Karpas-422 (cell line): ENCODE measurements at regions not wholly inside any gene's neighbourhood (a gene's known extent, or its start where the extent isn't known, plus 50 kb on each side); places are given as distances from the start of the nearest gene placed in this dataset.

Source experiments
- DNase-seq: peaks from one replicate; pipeline ENCODE4 v3.0.0-alpha.2; 2015
- H2AFZ ChIP-seq: fragments of 200-600 bp; sonication (generic); 2 replicates; pipeline ENCODE4 v1.6.1; 2014; ENCODE audit warnings: antibody characterized with exemption, low read length, mixed read lengths
- H3K27ac ChIP-seq: fragments of 200-600 bp; sonication (generic); 2 replicates; pipeline ENCODE4 v1.5.1; 2014; ENCODE audit warnings: mild to moderate bottlenecking, low read length, moderate library complexity
- H3K27me3 ChIP-seq: fragments of 200-600 bp; sonication (generic); 2 replicates; pipeline ENCODE4 v1.6.1; 2014; ENCODE audit warnings: low read length, mixed read lengths
- H3K36me3 ChIP-seq: fragments of 200-600 bp; sonication (generic); 2 replicates; pipeline ENCODE4 v1.6.1; 2014; ENCODE audit warnings: low read length, mixed read lengths; ENCODE audit not compliant: insufficient read depth
- H3K4me1 ChIP-seq: fragments of 200-600 bp; sonication (generic); 2 replicates; pipeline ENCODE4 v1.6.1; 2014; ENCODE audit warnings: mild to moderate bottlenecking, low read length, mixed read lengths
- H3K4me2 ChIP-seq: fragments of 200-600 bp; sonication (generic); 2 replicates; pipeline ENCODE4 v1.6.1; 2014; ENCODE audit warnings: low read length, low read depth, mild to moderate bottlenecking; ENCODE audit not compliant: poor library complexity, severe bottlenecking
- H3K4me3 ChIP-seq: fragments of 200-600 bp; sonication (generic); 2 replicates; pipeline ENCODE4 v1.5.1; 2014; ENCODE audit warnings: mild to moderate bottlenecking, antibody characterized with exemption, low read length, mixed read lengths
- H3K79me2 ChIP-seq: fragments of 200-600 bp; sonication (generic); 2 replicates; pipeline ENCODE4 v1.6.1; 2014; ENCODE audit warnings: mild to moderate bottlenecking, low read length, mixed read lengths
- H3K9ac ChIP-seq: fragments of 200-600 bp; sonication (generic); 2 replicates; pipeline ENCODE4 v1.6.0; 2014; ENCODE audit warnings: low read length
- H3K9me2 ChIP-seq: fragments of 200-600 bp; sonication (generic), shearing (Covaris generic); replicated peaks from 2 replicates; pipeline ENCODE4 v1.6.0; 2014; ENCODE audit warnings: mild to moderate bottlenecking, low read length, moderate library complexity; ENCODE audit not compliant: insufficient read depth
- H3K9me3 ChIP-seq: fragments of 300-700, 200-600 bp; sonication (generic); 2 replicates; pipeline ENCODE4 v1.6.1; 2014; ENCODE audit warnings: low read length, mixed read lengths
- H4K20me1 ChIP-seq: fragments of 200-600 bp; sonication (generic); 2 replicates; pipeline ENCODE4 v1.6.1; 2014; ENCODE audit warnings: mild to moderate bottlenecking, antibody characterized with exemption, low read length, low read depth; ENCODE audit not compliant: insufficient read depth

GRCh38 chr6:109927052-109927451, 51.1 kb upstream of the GPR6 start:
- Histone ChIP-seq H3K4me1 (no peaks in the 10 kb centered on the region), H3K9me3 (no peaks in the 10 kb centered on the region), H3K4me2 (no peak overlapping the region), H2AFZ (no peak overlapping the region), H3K27me3 (no peaks in the 10 kb centered on the region), H3K27ac (no peak overlapping the region), H3K9me2 (no peaks in the 10 kb centered on the region), H3K9ac (no peak overlapping the region), H3K4me3 (no peak overlapping the region), H3K79me2 (no peaks in the 10 kb centered on the region), H3K36me3 (no peaks in the 10 kb centered on the region), H4K20me1 (no peaks in the 10 kb centered on the region)
- no peak for DNase-seq
